ENCODE measurements at regions not wholly inside any gene's neighbourhood (a gene's known extent, or its start where the extent isn't known, plus 50 kb on each side); places are given as distances from the start of the nearest gene placed in this dataset.

DNA sequence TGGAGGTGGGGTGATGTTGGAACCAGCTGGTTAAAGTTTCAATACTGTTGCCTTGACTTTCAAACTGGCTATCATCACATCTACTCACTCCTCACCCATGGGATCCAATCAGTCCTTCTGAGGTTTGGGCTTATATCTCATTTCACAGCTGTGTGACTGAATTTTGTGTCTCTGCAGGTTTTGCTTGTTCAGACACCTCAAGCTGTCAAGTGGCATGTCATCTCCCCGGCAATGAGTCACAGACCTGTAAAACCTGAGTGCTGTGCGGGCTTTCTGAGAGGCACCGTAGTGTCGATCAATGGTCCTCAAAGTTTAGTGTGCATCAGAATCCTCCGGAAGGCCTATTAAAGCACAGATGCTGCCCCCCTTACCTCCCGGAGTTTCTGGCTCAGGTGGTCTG, 86.4 kb upstream of the RORA start:
- TF ChIP-seq, protein P1, sequence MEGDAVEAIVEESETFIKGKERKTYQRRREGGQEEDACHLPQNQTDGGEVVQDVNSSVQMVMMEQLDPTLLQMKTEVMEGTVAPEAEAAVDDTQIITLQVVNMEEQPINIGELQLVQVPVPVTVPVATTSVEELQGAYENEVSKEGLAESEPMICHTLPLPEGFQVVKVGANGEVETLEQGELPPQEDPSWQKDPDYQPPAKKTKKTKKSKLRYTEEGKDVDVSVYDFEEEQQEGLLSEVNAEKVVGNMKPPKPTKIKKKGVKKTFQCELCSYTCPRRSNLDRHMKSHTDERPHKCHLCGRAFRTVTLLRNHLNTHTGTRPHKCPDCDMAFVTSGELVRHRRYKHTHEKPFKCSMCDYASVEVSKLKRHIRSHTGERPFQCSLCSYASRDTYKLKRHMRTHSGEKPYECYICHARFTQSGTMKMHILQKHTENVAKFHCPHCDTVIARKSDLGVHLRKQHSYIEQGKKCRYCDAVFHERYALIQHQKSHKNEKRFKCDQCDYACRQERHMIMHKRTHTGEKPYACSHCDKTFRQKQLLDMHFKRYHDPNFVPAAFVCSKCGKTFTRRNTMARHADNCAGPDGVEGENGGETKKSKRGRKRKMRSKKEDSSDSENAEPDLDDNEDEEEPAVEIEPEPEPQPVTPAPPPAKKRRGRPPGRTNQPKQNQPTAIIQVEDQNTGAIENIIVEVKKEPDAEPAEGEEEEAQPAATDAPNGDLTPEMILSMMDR (IDR thresholded peaks at IDR 0.05; ENCODE audit: low read depth, low read length): no peak
- H3K4me3 ChIP-seq (ENCODE audit: low read depth, low read length): no peak overlapping the region
- DNase-seq (ENCODE audit: low read depth, low spot score): no peak
- in situ Hi-C loops (cut with HindIII; ENCODE audit: low sequenced_read_pairs): no loop called here

DNA sequence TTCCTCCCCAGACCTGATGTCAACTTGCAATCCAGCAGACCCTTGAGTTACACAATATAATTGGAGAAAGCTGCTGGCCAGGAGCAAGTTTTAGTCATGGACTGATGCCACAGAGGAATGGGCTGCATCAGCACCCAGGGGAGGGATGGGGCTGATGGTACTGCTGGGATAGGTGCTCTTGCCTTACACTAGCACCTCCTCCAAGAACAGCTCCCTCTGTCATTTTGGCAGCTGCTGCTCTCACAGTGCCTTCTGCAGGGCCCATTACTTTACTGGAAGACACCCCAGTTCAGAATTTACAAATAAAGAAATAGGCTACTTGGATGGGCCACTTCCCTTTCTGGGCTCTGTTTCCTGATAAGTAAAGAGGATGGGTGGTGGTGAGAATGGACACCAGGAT, 85.3 kb upstream of the RORA start:
- no peak for DNase-seq (ENCODE audit: low read depth, low spot score)
- no peak overlapping the region for H3K4me3 ChIP-seq (ENCODE audit: low read depth, low read length)
- TF ChIP-seq, protein P1 (IDR thresholded peaks at IDR 0.05; ENCODE audit: low read depth, low read length): no peak
- in situ Hi-C loops (cut with HindIII; ENCODE audit: low sequenced_read_pairs): no loop called here

DNA sequence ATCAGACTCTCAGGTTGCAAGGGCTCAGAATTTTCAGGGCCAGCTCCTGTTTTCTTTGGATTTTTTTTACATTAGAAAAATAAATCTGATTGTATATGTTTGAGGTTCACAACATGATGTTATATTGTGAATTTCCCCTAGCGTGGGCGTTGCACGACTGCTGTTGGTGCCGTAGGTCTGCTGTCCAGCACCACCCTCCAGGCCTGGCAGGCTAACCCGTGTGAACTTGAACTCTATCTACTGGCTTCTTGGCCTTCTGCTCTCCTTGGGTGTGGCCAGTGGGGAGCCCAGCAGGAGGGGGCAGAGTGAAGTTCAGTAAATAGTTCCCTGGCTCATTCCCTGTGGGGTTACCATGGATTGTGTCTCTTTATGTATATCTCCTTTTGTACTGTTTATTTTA, 80.5 kb upstream of the RORA start:
- in situ Hi-C loops (cut with HindIII; ENCODE audit: low sequenced_read_pairs): no loop called here
- DNase-seq (ENCODE audit: low read depth, low spot score): no peak
- no peak overlapping the region for H3K4me3 ChIP-seq (ENCODE audit: low read depth, low read length)
- TF ChIP-seq, protein P1 (IDR thresholded peaks at IDR 0.05; ENCODE audit: low read depth, low read length): no peak

DNA sequence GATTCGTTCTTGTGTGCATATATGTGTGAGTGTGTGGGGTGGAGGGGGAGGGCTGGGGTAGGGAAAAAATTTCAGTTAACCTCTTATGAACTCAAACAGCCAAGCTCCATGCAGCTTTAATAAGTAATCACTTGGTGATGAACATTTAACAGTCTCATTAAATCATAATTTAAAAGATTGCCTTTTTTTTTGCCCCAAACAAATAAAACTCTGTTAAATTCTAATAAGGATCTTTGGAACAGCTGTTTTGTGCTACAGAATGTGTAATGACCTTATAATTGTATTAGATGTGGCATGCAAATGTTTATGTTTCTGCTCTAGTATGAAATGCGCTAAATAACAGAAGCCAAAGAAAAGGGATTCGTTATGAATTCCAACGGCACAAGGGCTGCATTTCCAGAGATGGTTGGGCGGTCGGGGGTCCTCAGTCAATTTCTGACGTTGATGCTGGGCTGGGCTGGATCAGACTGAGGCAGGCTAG, 80.0 kb upstream of the RORA start:
- TF ChIP-seq, protein P1 (IDR thresholded peaks at IDR 0.05; ENCODE audit: low read depth, low read length): no peak
- no peak overlapping the region for H3K4me3 ChIP-seq (ENCODE audit: low read depth, low read length)
- no peak for DNase-seq (ENCODE audit: low read depth, low spot score)
- in situ Hi-C loops (cut with HindIII; ENCODE audit: low sequenced_read_pairs): no loop called here

DNA sequence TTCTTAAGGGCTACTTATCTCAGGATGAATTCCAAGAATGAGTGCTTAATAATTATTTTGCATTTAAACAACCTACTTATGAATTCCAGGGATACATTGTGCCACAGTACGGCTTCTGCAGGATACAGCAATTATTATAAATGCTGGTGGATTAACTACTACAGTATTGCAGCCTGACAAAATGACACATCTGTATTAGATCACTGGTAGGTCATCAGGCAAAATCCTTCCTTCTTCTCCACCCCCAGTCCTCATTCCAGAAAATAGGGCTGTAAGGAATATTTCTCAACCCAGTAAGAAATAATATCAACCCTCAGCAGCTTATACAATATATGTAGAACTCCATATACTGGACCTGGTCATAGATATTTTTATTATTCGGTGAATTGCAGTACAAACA, 79.3 kb upstream of the RORA start:
- no peak for DNase-seq (ENCODE audit: low read depth, low spot score)
- TF ChIP-seq, protein P1 (IDR thresholded peaks at IDR 0.05; ENCODE audit: low read depth, low read length): no peak
- in situ Hi-C loops (cut with HindIII; ENCODE audit: low sequenced_read_pairs): no loop called here
- no peak overlapping the region for H3K4me3 ChIP-seq (ENCODE audit: low read depth, low read length)

DNA sequence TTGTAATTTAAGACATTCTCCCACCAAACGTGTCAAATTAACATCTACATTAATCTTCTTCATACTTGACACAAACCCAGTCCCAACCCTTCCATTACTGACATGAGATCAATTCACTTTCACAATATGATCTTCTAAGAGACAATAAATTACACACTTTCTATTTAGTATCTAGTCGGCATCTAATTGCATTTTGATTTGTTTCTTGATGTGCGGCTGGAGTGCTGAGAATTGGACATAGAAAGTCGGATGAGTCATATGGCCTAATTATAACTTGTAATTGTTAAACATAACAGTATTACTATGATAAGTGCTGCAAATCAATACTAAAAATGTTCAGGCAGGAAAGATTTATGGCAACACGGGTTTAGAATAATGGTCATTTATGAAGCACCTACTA, 78.4 kb upstream of the RORA start:
- no peak overlapping the region for H3K4me3 ChIP-seq (ENCODE audit: low read depth, low read length)
- TF ChIP-seq, protein P1 (IDR thresholded peaks at IDR 0.05; ENCODE audit: low read depth, low read length): no peak
- no peak for DNase-seq (ENCODE audit: low read depth, low spot score)
- in situ Hi-C loops (cut with HindIII; ENCODE audit: low sequenced_read_pairs): no loop called here

DNA sequence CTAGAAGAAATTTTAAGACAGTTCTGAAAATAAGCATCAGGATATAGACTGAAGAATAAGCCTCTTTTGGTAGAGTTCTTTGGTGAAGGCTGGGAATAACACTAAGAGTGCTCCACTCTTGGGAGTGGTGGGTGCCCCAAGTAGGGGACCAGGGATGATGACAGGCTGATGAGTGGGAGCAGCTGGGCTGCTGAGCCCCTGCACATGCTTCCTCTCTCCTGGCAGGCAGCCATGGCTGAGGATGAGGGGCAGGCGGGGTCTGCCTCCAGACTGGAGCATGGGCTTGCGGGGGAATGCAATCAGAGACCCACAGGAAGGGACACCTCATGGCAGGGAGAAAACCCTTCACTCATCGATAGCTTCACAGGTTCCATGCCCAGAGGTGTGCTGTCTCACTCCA, 72.6 kb upstream of the RORA start:
- TF ChIP-seq, protein P1 (IDR thresholded peaks at IDR 0.05; ENCODE audit: low read depth, low read length): no peak
- DNase-seq (ENCODE audit: low read depth, low spot score): no peak
- H3K4me3 ChIP-seq (ENCODE audit: low read depth, low read length): no peak overlapping the region
- in situ Hi-C loops (cut with HindIII; ENCODE audit: low sequenced_read_pairs): no loop called here

Measured in astrocyte of the spinal cord (primary cell).